Liver (tissue), 8 donors: ENCODE measurements at regions not wholly inside any gene's neighbourhood (a gene's known extent, or its start where the extent isn't known, plus 50 kb on each side); places are given as distances from the start of the nearest gene placed in this dataset.

Experiments
- DNase-seq: peaks from one replicate; pipeline ENCODE4 v3.0.0-alpha.2; 2017; ENCODE audit warnings: low spot score
- H3K27ac ChIP-seq, 2 donors: one replicate each; pipeline ENCODE4 v1.7.0; 2013; ENCODE audit warnings: inconsistent platforms in 2 of 2, low read length in 2 of 2, control low read depth in 1 of 2, low read depth in 1 of 2, mild to moderate bottlenecking in 1 of 2
- H3K27me3 ChIP-seq, 4 donors: one replicate each; pipeline versions ENCODE4 v1.6.1 to v1.7.0; 2013; ENCODE audit warnings: low read length in 3 of 4, inconsistent platforms in 1 of 4, mild to moderate bottlenecking in 1 of 4, moderate library complexity in 1 of 4; ENCODE audit not compliant: control insufficient read depth in 4 of 4, insufficient read depth in 4 of 4
- H3K36me3 ChIP-seq, 4 donors: one replicate each; pipeline versions ENCODE4 v1.6.1 to v1.7.0; 2013; ENCODE audit warnings: low read length in 3 of 4, mild to moderate bottlenecking in 3 of 4, low read depth in 1 of 4, moderate library complexity in 1 of 4; ENCODE audit not compliant: control insufficient read depth in 4 of 4, insufficient read depth in 3 of 4
- H3K4me1 ChIP-seq, 4 donors: one replicate each; pipeline versions ENCODE4 v1.6.1 to v1.7.0; 2013; ENCODE audit warnings: low read length in 3 of 4, mild to moderate bottlenecking in 3 of 4, moderate library complexity in 1 of 4; ENCODE audit not compliant: control insufficient read depth in 4 of 4, insufficient read depth in 4 of 4
- H3K4me3 ChIP-seq, 3 donors: one replicate each; pipeline versions ENCODE4 v1.6.1 to v1.7.0; 2013; ENCODE audit warnings: low read length in 3 of 3, control low read depth in 1 of 3, low read depth in 1 of 3, mild to moderate bottlenecking in 1 of 3
- H3K9ac ChIP-seq, 2 donors: one replicate each; pipeline ENCODE4 v1.7.0; 2013; ENCODE audit warnings: low read length in 2 of 2, mild to moderate bottlenecking in 2 of 2, moderate library complexity in 2 of 2, control low read depth in 1 of 2, low read depth in 1 of 2
- H3K9me3 ChIP-seq, 4 donors: one replicate each; pipeline versions ENCODE4 v1.6.1 to v1.7.0; 2013; ENCODE audit warnings: low read length in 3 of 4; ENCODE audit not compliant: control insufficient read depth in 4 of 4
- EGR1 ChIP-seq, 2 donors: IDR thresholded peaks; 2 replicates each; pipeline ENCODE4 v1.6.1; 2016 to 2018; ENCODE audit warnings: antibody characterized with exemption in 2 of 2, low read depth in 2 of 2
- FOXA1 ChIP-seq: IDR thresholded peaks from 2 replicates; pipeline ENCODE4 v1.6.1; 2016; ENCODE audit warnings: antibody characterized with exemption
- FOXA2 ChIP-seq: IDR thresholded peaks from 2 replicates; pipeline ENCODE4 v1.6.1; 2016; ENCODE audit warnings: antibody characterized with exemption
- GABPA ChIP-seq, 2 donors: IDR thresholded peaks in 1 of 2; conservative IDR thresholded peaks in 1 of 2; 2 replicates each; pipeline ENCODE4 v1.6.1; 2016; ENCODE audit warnings: antibody characterized with exemption in 2 of 2, mild to moderate bottlenecking in 1 of 2, moderate library complexity in 1 of 2
- HNF4A ChIP-seq, 2 donors: conservative IDR thresholded peaks; 2 replicates each; pipeline ENCODE4 v1.6.1; 2016; ENCODE audit warnings: antibody characterized with exemption in 2 of 2, mild to moderate bottlenecking in 2 of 2
- HNF4G ChIP-seq: IDR thresholded peaks from 2 replicates; pipeline ENCODE4 v1.6.1; 2016; ENCODE audit warnings: antibody characterized with exemption
- JUND ChIP-seq, 2 donors: IDR thresholded peaks; 2 replicates each; pipeline ENCODE4 v1.6.1; 2016; ENCODE audit warnings: antibody characterized with exemption in 2 of 2
- NR2F2 ChIP-seq: IDR thresholded peaks from 2 replicates; pipeline ENCODE4 v1.6.1; 2016; ENCODE audit warnings: antibody characterized with exemption
- RAD21 ChIP-seq, 2 donors: IDR thresholded peaks; 2 replicates each; pipeline ENCODE4 v1.6.1; 2016; ENCODE audit warnings: antibody characterized with exemption in 2 of 2, mild to moderate bottlenecking in 2 of 2
- SP1 ChIP-seq: IDR thresholded peaks from 2 replicates; pipeline ENCODE4 v1.6.1; 2018; ENCODE audit warnings: antibody characterized with exemption, mild to moderate bottlenecking
- TAF1 ChIP-seq: conservative IDR thresholded peaks from 2 replicates; pipeline ENCODE4 v1.6.1; 2016; ENCODE audit warnings: antibody characterized with exemption, mild to moderate bottlenecking
- YY1 ChIP-seq: IDR thresholded peaks from 2 replicates; pipeline ENCODE4 v1.6.1; 2016; ENCODE audit warnings: antibody characterized with exemption, mild to moderate bottlenecking
- WGBS: extraction: QIAGEN DNeasy Blood & Tissue Kit; methylation state at CpG from one replicate; pipeline ENCODE4 v1.1.7; 2013; 5-methylcytosine and 5-hydroxymethylcytosine counted together
- TF ChIP-seq, protein P1 (sequence below): IDR thresholded peaks from 2 replicates; pipeline ENCODE4 v1.6.1; 2016; ENCODE audit warnings: antibody characterized with exemption
- TF ChIP-seq, protein P2 (sequence below): IDR thresholded peaks from 2 replicates; pipeline ENCODE4 v1.6.1; 2016; ENCODE audit warnings: antibody characterized with exemption
- TF ChIP-seq, protein P3 (sequence below): IDR thresholded peaks from 2 replicates; pipeline ENCODE4 v1.6.1; 2016; ENCODE audit warnings: antibody characterized with exemption
- TF ChIP-seq, protein P4 (sequence below): fragments of 150-350 bp; IDR thresholded peaks from 2 replicates; pipeline ENCODE4 v1.5.1; 2017; ENCODE audit warnings: improper control_type of control experiment, low read depth, low read length; ENCODE audit not compliant: missing input control
- donor health status: healthy.
- donor health status: healthy.
- donor health status: healthy.
- donor health status: healthy.
- donor health status: healthy.

DNA sequence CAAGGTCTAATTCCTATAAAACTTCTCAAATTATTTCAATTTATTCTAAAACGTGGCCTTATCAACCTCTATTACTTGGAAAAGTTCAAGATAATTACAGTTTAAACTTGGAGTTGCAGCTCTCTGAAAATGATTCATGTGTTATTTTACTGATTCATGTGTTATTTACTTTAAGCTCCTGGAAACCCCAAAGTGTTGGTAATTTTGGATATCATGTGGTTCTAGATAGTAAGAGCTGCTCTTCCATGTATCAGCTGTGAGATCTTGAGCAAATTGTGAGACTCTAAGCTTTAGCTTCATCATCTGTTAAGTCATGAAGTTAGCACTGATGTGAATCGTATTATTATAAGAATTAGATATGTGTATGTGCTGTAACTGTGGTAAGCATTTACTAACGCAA is 749.2 kb downstream of the TLE4 start (continued):
- TF ChIP-seq FOXA2 (no peak), GABPA (IDR thresholded peaks at IDR 0.05 in 1 of 2, conservative IDR thresholded peaks at IDR 0.05 in 1 of 2) (no peak), EGR1 (IDR thresholded peaks at IDR 0.05; ENCODE audit: low read depth in 2 of 2) (no peak), JUND (IDR thresholded peaks at IDR 0.05) (no peak)
- TF ChIP-seq, protein P1, sequence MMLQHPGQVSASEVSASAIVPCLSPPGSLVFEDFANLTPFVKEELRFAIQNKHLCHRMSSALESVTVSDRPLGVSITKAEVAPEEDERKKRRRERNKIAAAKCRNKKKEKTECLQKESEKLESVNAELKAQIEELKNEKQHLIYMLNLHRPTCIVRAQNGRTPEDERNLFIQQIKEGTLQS, result no peak
- TF ChIP-seq, protein P2, sequence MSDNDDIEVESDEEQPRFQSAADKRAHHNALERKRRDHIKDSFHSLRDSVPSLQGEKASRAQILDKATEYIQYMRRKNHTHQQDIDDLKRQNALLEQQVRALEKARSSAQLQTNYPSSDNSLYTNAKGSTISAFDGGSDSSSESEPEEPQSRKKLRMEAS, result no peak

DNA sequence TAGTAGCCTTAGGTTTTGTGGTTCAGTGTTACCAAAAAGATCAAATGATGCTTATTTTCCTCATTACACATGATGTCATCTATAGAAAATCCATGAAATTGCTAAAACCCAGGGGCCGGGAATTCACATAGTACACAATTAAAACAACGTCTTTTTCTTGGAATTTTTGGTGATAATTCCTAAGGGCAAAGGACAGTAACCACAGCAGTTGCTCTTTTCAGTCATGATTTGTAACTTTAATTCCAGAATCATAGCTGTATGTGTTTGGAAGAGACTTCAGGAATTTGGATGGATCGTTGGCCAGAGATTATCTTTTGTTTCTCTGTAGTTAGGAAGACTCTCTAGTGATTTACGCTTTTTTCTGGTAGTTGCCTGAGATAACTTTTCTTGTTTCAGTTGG is 748.7 kb downstream of the TLE4 start:
- TF ChIP-seq SP1 (no peak), NR2F2 (no peak), GABPA (IDR thresholded peaks at IDR 0.05 in 1 of 2, conservative IDR thresholded peaks at IDR 0.05 in 1 of 2) (no peak), HNF4A (conservative IDR thresholded peaks at IDR 0.05) (no peak), EGR1 (IDR thresholded peaks at IDR 0.05; ENCODE audit: low read depth in 2 of 2) (no peak), FOXA1 (no peak), TAF1 (no peak), JUND (IDR thresholded peaks at IDR 0.05) (no peak), HNF4G (no peak), YY1 (no peak)
- TF ChIP-seq, protein P3, sequence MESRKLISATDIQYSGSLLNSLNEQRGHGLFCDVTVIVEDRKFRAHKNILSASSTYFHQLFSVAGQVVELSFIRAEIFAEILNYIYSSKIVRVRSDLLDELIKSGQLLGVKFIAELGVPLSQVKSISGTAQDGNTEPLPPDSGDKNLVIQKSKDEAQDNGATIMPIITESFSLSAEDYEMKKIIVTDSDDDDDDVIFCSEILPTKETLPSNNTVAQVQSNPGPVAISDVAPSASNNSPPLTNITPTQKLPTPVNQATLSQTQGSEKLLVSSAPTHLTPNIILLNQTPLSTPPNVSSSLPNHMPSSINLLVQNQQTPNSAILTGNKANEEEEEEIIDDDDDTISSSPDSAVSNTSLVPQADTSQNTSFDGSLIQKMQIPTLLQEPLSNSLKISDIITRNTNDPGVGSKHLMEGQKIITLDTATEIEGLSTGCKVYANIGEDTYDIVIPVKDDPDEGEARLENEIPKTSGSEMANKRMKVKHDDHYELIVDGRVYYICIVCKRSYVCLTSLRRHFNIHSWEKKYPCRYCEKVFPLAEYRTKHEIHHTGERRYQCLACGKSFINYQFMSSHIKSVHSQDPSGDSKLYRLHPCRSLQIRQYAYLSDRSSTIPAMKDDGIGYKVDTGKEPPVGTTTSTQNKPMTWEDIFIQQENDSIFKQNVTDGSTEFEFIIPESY, result no peak
- H3K4me1 ChIP-seq, result no peaks in the 10 kb centered on the region
- WGBS, result 70% methylated on average over 4 of the region's 4 CpGs
- DNase-seq, result no peak
- no peak overlapping the region for H3K27ac ChIP-seq
- no peak overlapping the region for H3K4me3 ChIP-seq
- H3K27me3 ChIP-seq, result no peaks in the 10 kb centered on the region
- H3K36me3 ChIP-seq, result no peaks in the 10 kb centered on the region
- H3K9me3 ChIP-seq, result no peaks in the 10 kb centered on the region
- H3K9ac ChIP-seq, result no peak overlapping the region

DNA sequence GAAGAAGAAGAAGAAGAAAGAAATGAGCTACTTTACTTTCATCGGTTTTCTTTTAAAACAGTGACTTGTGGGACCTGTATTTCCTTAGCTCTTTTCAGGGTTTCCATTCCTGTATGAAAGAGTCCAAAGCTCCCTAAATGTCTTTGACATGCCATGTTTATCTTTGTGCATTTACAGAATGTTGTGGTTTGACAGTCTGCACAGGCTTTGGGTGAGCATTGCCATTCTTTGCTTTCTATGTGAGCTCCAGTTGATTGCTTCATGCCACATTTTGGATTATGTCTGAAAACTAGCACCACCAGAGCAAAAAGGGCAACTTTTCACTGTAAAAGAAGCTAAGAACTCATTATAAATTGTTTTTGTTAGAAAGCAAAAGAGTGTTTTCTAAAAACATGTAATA is 733.4 kb downstream of the TLE4 start:
- H3K9ac ChIP-seq, result no peak overlapping the region

More for the DNA sequence above, 733.4 kb downstream of the TLE4 start:
- Histone ChIP-seq H3K4me3 (no peak overlapping the region), H3K4me1 (no peaks in the 10 kb centered on the region), H3K9me3 (no peaks in the 10 kb centered on the region), H3K27ac (no peak overlapping the region), H3K27me3 (no peaks in the 10 kb centered on the region), H3K36me3 (no peaks in the 10 kb centered on the region)
- DNase-seq, result no peak
- WGBS, result 93% methylated on average over 1 of the region's 1 CpG
- TF ChIP-seq, protein P4, sequence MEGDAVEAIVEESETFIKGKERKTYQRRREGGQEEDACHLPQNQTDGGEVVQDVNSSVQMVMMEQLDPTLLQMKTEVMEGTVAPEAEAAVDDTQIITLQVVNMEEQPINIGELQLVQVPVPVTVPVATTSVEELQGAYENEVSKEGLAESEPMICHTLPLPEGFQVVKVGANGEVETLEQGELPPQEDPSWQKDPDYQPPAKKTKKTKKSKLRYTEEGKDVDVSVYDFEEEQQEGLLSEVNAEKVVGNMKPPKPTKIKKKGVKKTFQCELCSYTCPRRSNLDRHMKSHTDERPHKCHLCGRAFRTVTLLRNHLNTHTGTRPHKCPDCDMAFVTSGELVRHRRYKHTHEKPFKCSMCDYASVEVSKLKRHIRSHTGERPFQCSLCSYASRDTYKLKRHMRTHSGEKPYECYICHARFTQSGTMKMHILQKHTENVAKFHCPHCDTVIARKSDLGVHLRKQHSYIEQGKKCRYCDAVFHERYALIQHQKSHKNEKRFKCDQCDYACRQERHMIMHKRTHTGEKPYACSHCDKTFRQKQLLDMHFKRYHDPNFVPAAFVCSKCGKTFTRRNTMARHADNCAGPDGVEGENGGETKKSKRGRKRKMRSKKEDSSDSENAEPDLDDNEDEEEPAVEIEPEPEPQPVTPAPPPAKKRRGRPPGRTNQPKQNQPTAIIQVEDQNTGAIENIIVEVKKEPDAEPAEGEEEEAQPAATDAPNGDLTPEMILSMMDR, result no peak
- TF ChIP-seq HNF4A (conservative IDR thresholded peaks at IDR 0.05), result no peak
- TF ChIP-seq HNF4G, result no peak
- no peak for TF ChIP-seq FOXA1
- TF ChIP-seq, protein P3, result no peak
- no peak for TF ChIP-seq RAD21 (IDR thresholded peaks at IDR 0.05)
- TF ChIP-seq, protein P1, result no peak
